ENCODE measurements at regions not wholly inside any gene's neighbourhood (a gene's known extent, or its start where the extent isn't known, plus 50 kb on each side); places are given as distances from the start of the nearest gene placed in this dataset.

DNA sequence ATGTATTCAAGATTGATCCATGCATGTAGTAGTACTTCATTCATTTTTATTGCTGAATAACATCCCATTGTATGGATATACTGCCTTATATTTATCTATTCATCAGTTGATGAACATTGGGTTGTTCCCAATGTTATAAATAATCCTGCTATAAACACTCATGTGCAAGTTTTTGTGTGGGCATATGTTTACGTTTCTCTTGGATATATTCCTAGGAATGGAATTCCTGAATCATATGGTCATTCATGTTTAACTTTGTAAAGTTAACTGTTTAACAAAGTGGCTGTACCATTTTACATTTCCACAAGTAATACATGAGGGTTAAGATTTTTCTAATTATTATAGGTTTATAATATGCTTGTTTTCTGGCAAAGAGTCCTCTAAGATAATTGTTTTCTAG, 1568.2 kb upstream of the SEL1L start:
- Histone ChIP-seq H3K9me3 (ENCODE audit: control insufficient read depth, insufficient read depth, low read length) (no peaks in the 10 kb centered on the region), H3K36me3 (ENCODE audit: control insufficient read depth, insufficient read depth, low read length) (no peaks in the 10 kb centered on the region), H3K27ac (ENCODE audit: low read length) (no peak overlapping the region), H3K4me1 (ENCODE audit: control insufficient read depth, insufficient read depth, low read length) (no peaks in the 10 kb centered on the region), H3K4me3 (ENCODE audit: low read length) (no peak overlapping the region), H3K27me3 (ENCODE audit: control insufficient read depth, insufficient read depth, low read length) (no peaks in the 10 kb centered on the region)
- Mint-ChIP-seq H3K4me3 (no peak overlapping the region), H3K36me3 (peaks cover 7% of the 10 kb centered on the region), H3K9me3 (peaks cover 8 to 23% of the 10 kb centered on the region in 2 donors), H3K27me3 (ENCODE audit: low read depth in 2 of 2) (no peaks in the 10 kb centered on the region), H3K27ac (no peak overlapping the region), H3K4me1 (no peaks in the 10 kb centered on the region)
- ATAC-seq, result no peak
- TF ChIP-seq, protein P1, sequence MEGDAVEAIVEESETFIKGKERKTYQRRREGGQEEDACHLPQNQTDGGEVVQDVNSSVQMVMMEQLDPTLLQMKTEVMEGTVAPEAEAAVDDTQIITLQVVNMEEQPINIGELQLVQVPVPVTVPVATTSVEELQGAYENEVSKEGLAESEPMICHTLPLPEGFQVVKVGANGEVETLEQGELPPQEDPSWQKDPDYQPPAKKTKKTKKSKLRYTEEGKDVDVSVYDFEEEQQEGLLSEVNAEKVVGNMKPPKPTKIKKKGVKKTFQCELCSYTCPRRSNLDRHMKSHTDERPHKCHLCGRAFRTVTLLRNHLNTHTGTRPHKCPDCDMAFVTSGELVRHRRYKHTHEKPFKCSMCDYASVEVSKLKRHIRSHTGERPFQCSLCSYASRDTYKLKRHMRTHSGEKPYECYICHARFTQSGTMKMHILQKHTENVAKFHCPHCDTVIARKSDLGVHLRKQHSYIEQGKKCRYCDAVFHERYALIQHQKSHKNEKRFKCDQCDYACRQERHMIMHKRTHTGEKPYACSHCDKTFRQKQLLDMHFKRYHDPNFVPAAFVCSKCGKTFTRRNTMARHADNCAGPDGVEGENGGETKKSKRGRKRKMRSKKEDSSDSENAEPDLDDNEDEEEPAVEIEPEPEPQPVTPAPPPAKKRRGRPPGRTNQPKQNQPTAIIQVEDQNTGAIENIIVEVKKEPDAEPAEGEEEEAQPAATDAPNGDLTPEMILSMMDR (IDR thresholded peaks at IDR 0.05), result no peak
- WGBS (ENCODE audit: insufficient coverage), result no CpG with 5 or more reads among the region's 1 CpG
- intact Hi-C loops (cut with micrococcal nuclease), result no loop called here
- DNase-seq, result no peak

DNA sequence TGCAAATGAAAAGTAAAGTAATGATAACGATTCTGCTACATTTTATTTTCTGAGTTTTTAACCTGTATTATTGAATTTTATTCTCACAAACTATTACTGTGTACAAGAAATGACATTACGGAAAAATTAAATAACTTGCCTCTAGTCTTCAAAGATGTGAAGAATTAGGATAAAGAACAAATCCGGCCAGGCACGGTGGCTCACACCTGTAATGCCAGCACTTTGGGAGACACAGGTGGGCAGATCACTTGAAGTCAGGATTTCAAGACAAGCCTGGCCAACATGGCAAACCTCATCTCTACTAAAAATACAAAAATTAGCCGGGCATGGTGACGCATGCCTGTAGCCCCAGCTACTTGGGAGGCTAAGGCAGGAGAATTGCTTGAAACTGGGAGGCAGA, 1584.4 kb upstream of the SEL1L start:
- Mint-ChIP-seq H3K9me3 (peaks cover 12 to 15% of the 10 kb centered on the region in 2 donors), H3K4me3 (no peak overlapping the region), H3K36me3 (peaks cover 5% of the 10 kb centered on the region), H3K27me3 (ENCODE audit: low read depth in 2 of 2) (no peaks in the 10 kb centered on the region), H3K27ac (no peak overlapping the region), H3K4me1 (no peaks in the 10 kb centered on the region)
- Histone ChIP-seq H3K9me3 (ENCODE audit: control insufficient read depth, insufficient read depth, low read length) (no peaks in the 10 kb centered on the region), H3K27ac (ENCODE audit: low read length) (no peak overlapping the region), H3K4me3 (ENCODE audit: low read length) (no peak overlapping the region), H3K4me1 (ENCODE audit: control insufficient read depth, insufficient read depth, low read length) (no peaks in the 10 kb centered on the region), H3K27me3 (ENCODE audit: control insufficient read depth, insufficient read depth, low read length) (no peaks in the 10 kb centered on the region), H3K36me3 (ENCODE audit: control insufficient read depth, insufficient read depth, low read length) (no peaks in the 10 kb centered on the region)
- 90% methylated on average over 5 of the region's 6 CpGs for WGBS (ENCODE audit: insufficient coverage)
- DNase-seq, result no peak
- intact Hi-C loops (cut with micrococcal nuclease), result no loop called here
- TF ChIP-seq, protein P1 (IDR thresholded peaks at IDR 0.05), result no peak
- no peak for ATAC-seq

GRCh38 chr14:83120187-83120586, 1586.5 kb upstream of the SEL1L start:
- no peaks in the 10 kb centered on the region for H3K4me1 ChIP-seq (ENCODE audit: control insufficient read depth, insufficient read depth, low read length)
- no peak overlapping the region for H3K27ac Mint-ChIP-seq
- H3K27me3 ChIP-seq (ENCODE audit: control insufficient read depth, insufficient read depth, low read length), result no peaks in the 10 kb centered on the region
- intact Hi-C loops (cut with micrococcal nuclease), result no loop called here
- H3K36me3 Mint-ChIP-seq, result peaks cover 5% of the 10 kb centered on the region
- H3K27ac ChIP-seq (ENCODE audit: low read length), result no peak overlapping the region
- no peaks in the 10 kb centered on the region for H3K27me3 Mint-ChIP-seq (ENCODE audit: low read depth in 2 of 2)
- no peak for DNase-seq
- 83% methylated on average over 2 of the region's 2 CpGs for WGBS (ENCODE audit: insufficient coverage)
- H3K9me3 ChIP-seq (ENCODE audit: control insufficient read depth, insufficient read depth, low read length), result peaks cover 2% of the 10 kb centered on the region
- TF ChIP-seq, protein P1 (IDR thresholded peaks at IDR 0.05), result no peak
- ATAC-seq, result no peak
- H3K4me3 ChIP-seq (ENCODE audit: low read length), result no peak overlapping the region
- no peaks in the 10 kb centered on the region for H3K36me3 ChIP-seq (ENCODE audit: control insufficient read depth, insufficient read depth, low read length)
- H3K4me3 Mint-ChIP-seq, result no peak overlapping the region
- peaks cover 17 to 20% of the 10 kb centered on the region in 2 donors for H3K9me3 Mint-ChIP-seq
- H3K4me1 Mint-ChIP-seq, result no peaks in the 10 kb centered on the region

DNA sequence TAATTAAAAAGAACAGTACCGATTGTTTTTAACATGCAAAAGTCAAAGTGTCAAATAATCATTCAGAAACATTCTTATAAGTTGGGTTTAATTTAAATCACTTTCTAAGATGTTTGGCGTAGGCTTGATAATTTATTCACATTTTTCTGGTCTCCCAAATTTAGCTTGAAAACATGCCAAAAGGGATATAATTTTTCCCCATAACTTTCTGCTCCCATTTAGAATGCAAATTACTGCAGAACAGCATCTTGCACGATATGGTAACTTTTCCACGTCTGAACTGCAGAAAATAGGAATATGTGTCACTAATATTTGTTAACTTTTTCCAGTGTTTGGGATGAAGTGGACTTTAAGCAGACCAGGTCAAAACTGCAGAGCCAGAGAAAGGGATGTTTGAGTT, 1592.4 kb upstream of the SEL1L start:
- Histone ChIP-seq H3K27ac (ENCODE audit: low read length) (no peak overlapping the region), H3K36me3 (ENCODE audit: control insufficient read depth, insufficient read depth, low read length) (no peaks in the 10 kb centered on the region), H3K27me3 (ENCODE audit: control insufficient read depth, insufficient read depth, low read length) (no peaks in the 10 kb centered on the region), H3K4me1 (ENCODE audit: control insufficient read depth, insufficient read depth, low read length) (no peaks in the 10 kb centered on the region), H3K4me3 (ENCODE audit: low read length) (no peak overlapping the region), H3K9me3 (ENCODE audit: control insufficient read depth, insufficient read depth, low read length) (peaks cover 6% of the 10 kb centered on the region)
- Mint-ChIP-seq H3K4me3 (no peak overlapping the region), H3K27me3 (ENCODE audit: low read depth in 2 of 2) (no peaks in the 10 kb centered on the region), H3K9me3 (peaks cover 12 to 15% of the 10 kb centered on the region in 2 donors), H3K27ac (no peak overlapping the region), H3K36me3 (peaks cover 5% of the 10 kb centered on the region), H3K4me1 (no peaks in the 10 kb centered on the region)
- TF ChIP-seq, protein P1 (IDR thresholded peaks at IDR 0.05), result no peak
- intact Hi-C loops (cut with micrococcal nuclease), result no loop called here
- no peak for DNase-seq
- no peak for ATAC-seq
- 82% methylated on average over 3 of the region's 4 CpGs for WGBS (ENCODE audit: insufficient coverage)

All from natural killer cell (primary cell).